ENCODE measurements at regions not wholly inside any gene's neighbourhood (a gene's known extent, or its start where the extent isn't known, plus 50 kb on each side); places are given as distances from the start of the nearest gene placed in this dataset.

DNA sequence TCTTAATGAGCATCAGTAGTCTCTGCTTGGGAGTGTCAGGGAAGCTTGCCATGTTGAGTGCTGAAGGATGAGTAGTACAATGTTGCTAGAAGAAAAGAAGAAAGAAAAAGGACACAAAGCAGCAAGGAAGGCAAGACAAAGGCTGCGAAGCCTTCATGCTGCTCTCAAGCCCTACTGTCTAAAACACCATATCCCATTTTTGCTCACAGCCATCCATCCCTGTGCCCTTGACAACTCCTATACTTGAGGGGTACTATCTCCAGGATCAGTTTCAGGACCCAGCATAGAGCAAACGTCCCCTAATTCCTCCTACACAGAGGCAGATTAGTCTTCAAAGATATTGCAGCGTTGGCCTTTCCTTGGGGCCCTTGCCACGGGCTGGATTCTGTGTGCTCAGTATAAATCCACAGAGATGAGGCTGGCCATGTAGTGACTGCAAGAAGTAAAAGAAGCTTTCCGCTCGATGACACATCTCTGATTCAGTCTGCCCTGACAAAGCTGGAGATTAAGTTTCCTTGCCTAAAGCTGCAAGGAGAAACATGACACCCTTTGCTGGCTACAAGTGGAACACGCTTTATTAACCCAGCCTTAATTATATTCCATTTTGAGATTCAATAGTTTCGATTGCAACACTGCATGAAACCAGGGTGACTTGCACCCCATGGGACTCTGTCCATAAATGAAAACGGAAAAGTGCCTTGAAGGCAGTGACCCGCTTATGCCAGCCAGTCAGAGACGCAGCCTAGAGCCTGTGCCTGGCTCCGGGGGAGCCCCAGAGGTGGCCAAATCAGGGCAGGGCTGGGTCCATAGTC lies 304.6 kb downstream of the ACTL7B start:
- peaks cover 0 to 4% of the 10 kb centered on the region in 2 experiments; a peak in 2 of 5 replicates for H3K27me3 ChIP-seq (ENCODE audit: control insufficient read depth in 1 of 2, insufficient read depth in 2 of 2, low read length in 2 of 2)
- DNase-seq (ENCODE audit: low spot score), result no peak
- TF ChIP-seq ZNF232 (CRISPR knock-in tag; IDR thresholded peaks at IDR 0.05; ENCODE audit: borderline replicate concordance), result no peak
- TF ChIP-seq ZSCAN29 (CRISPR knock-in tag; conservative IDR thresholded peaks at IDR 0.05), result no peak
- no peak for TF ChIP-seq REPIN1 (CRISPR knock-in tag; IDR thresholded peaks at IDR 0.05; ENCODE audit: borderline replicate concordance, low read depth)
- TF ChIP-seq KLF16 (CRISPR knock-in tag; IDR thresholded peaks at IDR 0.05), result no peak
- TF ChIP-seq SOX5 (CRISPR knock-in tag; IDR thresholded peaks at IDR 0.05; ENCODE audit: borderline replicate concordance), result no peak
- no peak for TF ChIP-seq ZEB1 (IDR thresholded peaks at IDR 0.05; ENCODE audit: insufficient replicate concordance, low read depth)
- TF ChIP-seq, protein P1, sequence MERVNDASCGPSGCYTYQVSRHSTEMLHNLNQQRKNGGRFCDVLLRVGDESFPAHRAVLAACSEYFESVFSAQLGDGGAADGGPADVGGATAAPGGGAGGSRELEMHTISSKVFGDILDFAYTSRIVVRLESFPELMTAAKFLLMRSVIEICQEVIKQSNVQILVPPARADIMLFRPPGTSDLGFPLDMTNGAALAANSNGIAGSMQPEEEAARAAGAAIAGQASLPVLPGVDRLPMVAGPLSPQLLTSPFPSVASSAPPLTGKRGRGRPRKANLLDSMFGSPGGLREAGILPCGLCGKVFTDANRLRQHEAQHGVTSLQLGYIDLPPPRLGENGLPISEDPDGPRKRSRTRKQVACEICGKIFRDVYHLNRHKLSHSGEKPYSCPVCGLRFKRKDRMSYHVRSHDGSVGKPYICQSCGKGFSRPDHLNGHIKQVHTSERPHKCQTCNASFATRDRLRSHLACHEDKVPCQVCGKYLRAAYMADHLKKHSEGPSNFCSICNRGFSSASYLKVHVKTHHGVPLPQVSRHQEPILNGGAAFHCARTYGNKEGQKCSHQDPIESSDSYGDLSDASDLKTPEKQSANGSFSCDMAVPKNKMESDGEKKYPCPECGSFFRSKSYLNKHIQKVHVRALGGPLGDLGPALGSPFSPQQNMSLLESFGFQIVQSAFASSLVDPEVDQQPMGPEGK (CRISPR knock-in tag; IDR thresholded peaks at IDR 0.05), result no peak
- no peak for TF ChIP-seq CENPBD1 (CRISPR knock-in tag; IDR thresholded peaks at IDR 0.05; ENCODE audit: borderline replicate concordance, low read depth)
- no peak for TF ChIP-seq XBP1 (CRISPR knock-in tag; IDR thresholded peaks at IDR 0.05)
- no peak for TF ChIP-seq NKX3-1 (CRISPR knock-in tag; IDR thresholded peaks at IDR 0.05)
- no peak for TF ChIP-seq MEIS1 (CRISPR knock-in tag; IDR thresholded peaks at IDR 0.05; ENCODE audit: borderline replicate concordance)
- no peak for TF ChIP-seq ZBTB7B (CRISPR knock-in tag; IDR thresholded peaks at IDR 0.05)
- TF ChIP-seq RFX5 (IDR thresholded peaks at IDR 0.05; ENCODE audit: low read depth, low read length), result no peak
- TF ChIP-seq ZNF280B (CRISPR knock-in tag; IDR thresholded peaks at IDR 0.05; ENCODE audit: borderline replicate concordance), result no peak
- H3K36me3 ChIP-seq (replicated peaks in 1 of 2; ENCODE audit: control insufficient read depth in 1 of 2, insufficient read depth in 2 of 2, low read length in 2 of 2), result no peaks in the 10 kb centered on the region
- no peak for ATAC-seq
- FAIRE-seq, result no peak
- POLR2A ChIA-PET, result no interaction called here
- no peaks in the 10 kb centered on the region for H3K4me1 ChIP-seq (ENCODE audit: insufficient read depth, low read length)
- no peak overlapping the region for H3K4me3 ChIP-seq (replicated peaks in 1 of 3; ENCODE audit: insufficient read depth in 1 of 3, low read depth in 2 of 3, low read length in 3 of 3)
- no peak overlapping the region for H3K27ac ChIP-seq (ENCODE audit: extremely low read length, insufficient read depth, low read length)
- in situ Hi-C loops (cut with HindIII; ENCODE audit: extremely low pct_ligation_motif_present, low pct_unique_long_range_greater_than_20kb), result loop anchor here (25.0 kb wide), 2 partner anchors 1064 to 1139 kb away; partner anchors contain the start of gene KLF4
- H3K9me3 ChIP-seq (ENCODE audit: low read length), result no peaks in the 10 kb centered on the region
- BruUV-seq (replicated peaks), result no TSS peak
- intact Hi-C loops (cut with micrococcal nuclease; ENCODE audit: unreplicated experiment), result no loop called here
- H3K79me2 ChIP-seq (ENCODE audit: insufficient read depth, low read length), result no peaks in the 10 kb centered on the region
- 26% methylated on average over 12 of the region's 12 CpGs for WGBS (ENCODE audit: low lambda C conversion rate)
- no peak overlapping the region for H3K4me2 ChIP-seq (ENCODE audit: low read depth, low read length)
- CTCF ChIA-PET (ENCODE audit: low intra/inter-chr PET ratio, low total read pairs), result no interaction called here
- no peaks in the 10 kb centered on the region for H4K20me1 ChIP-seq (ENCODE audit: insufficient read depth, low read length)
- no peak overlapping the region for H3K9ac ChIP-seq (ENCODE audit: insufficient read depth, low read depth, low read length)
- no peak overlapping the region for H2AFZ ChIP-seq (ENCODE audit: low read length)

Data from HepG2 (cell line).